HCT116 (cell line): ENCODE measurements at regions not wholly inside any gene's neighbourhood (a gene's known extent, or its start where the extent isn't known, plus 50 kb on each side); places are given as distances from the start of the nearest gene placed in this dataset.

Source experiments
- ATAC-seq: fragments of 200-7000 bp; cut with Tn5 transposase; 2 replicates; pipeline ENCODE4 v1.9.1; 2020; ENCODE audit warnings: mild to moderate bottlenecking, moderate library complexity
- BruUV-seq: library from RNA; stranded (reverse); fragments of 400-500 nt; replicated peaks from 2 replicates; lab custom pipeline; 2021; lab: Mats Ljungman, UMichigan
- CTCF ChIA-PET: fragments of 300-600 bp; sonication (Branson Sonifier 250); formaldehyde crosslinking; loops from one replicate; lab custom pipeline; 2021; ENCODE audit warnings: antibody characterized with exemption; lab: Charles Lee
- POLR2A ChIA-PET: fragments of 300-600, 350-600 bp; sonication (Branson Sonifier 250); formaldehyde crosslinking; loops from one replicate; lab custom pipeline; 2021; ENCODE audit warnings: antibody characterized with exemption; lab: Charles Lee
- RAD21 ChIA-PET, 2 experiments: fragments of 300-600 bp; sonication (Branson Sonifier 250); formaldehyde crosslinking; loops; one replicate each; lab custom pipeline; 2023; ENCODE audit warnings: low total read pairs in 2 of 2; ENCODE audit not compliant: uncharacterized antibody in 2 of 2, unreplicated experiment in 2 of 2, low non-redundant PET in 1 of 2; lab: Charles Lee
- DNase-seq: peaks from one replicate; pipeline ENCODE4 v3.0.0-alpha.2; 2010; ENCODE audit warnings: low read depth, low spot score
- H2AFZ ChIP-seq: fragments of 200-600 bp; shearing (Covaris generic), sonication (generic); 2 replicates; pipeline ENCODE4 v1.6.1; 2017; ENCODE audit warnings: low read depth, mixed run types, mixed read lengths, antibody characterized with exemption, low read length; ENCODE audit not compliant: poor library complexity, severe bottlenecking
- H3K27ac ChIP-seq: 2 replicates; pipeline ENCODE4 v1.5.1; 2012; ENCODE audit warnings: low read depth, low read length
- H3K27me3 ChIP-seq: fragments of 200-600 bp; sonication (generic); 2 replicates; pipeline ENCODE4 v1.6.1; 2016; ENCODE audit warnings: mixed run types, low read length, mixed read lengths; ENCODE audit not compliant: insufficient read depth
- H3K36me3 ChIP-seq, 2 experiments: fragments of 200-500 bp in 1 of 2; fragments of 200-600 bp in 1 of 2; sonication (Bioruptor generic) in 1 of 2; sonication (generic) in 1 of 2; 2 replicates each; pipeline versions ENCODE4 v1.5.1 to v1.6.1; 2014 to 2016; ENCODE audit warnings: low read length in 2 of 2, inconsistent platforms in 1 of 2, mixed read lengths in 1 of 2, mixed run types in 1 of 2; ENCODE audit not compliant: insufficient read depth in 2 of 2, control insufficient read depth in 1 of 2
- H3K4me1 ChIP-seq, 2 experiments: fragments of 200-600 bp in 1 of 2; sonication (generic) in 1 of 2; 2 replicates each; pipeline versions ENCODE4 v1.5.1 to v1.6.1; 2012 to 2017; ENCODE audit warnings: low read length in 2 of 2, inconsistent platforms in 1 of 2, mild to moderate bottlenecking in 1 of 2, mixed read lengths in 1 of 2, mixed run types in 1 of 2, moderate library complexity in 1 of 2; ENCODE audit not compliant: insufficient read depth in 2 of 2, control insufficient read depth in 1 of 2
- H3K4me2 ChIP-seq: fragments of 200-600 bp; sonication (generic); 2 replicates; pipeline ENCODE4 v1.6.1; 2017; ENCODE audit warnings: mixed run types, low read length, mixed read lengths
- H3K4me3 ChIP-seq, 2 experiments: fragments of 200-600 bp in 1 of 2; sonication (generic) in 1 of 2; replicated peaks in 1 of 2; 2 replicates each; pipeline ENCODE4 v1.5.1; 2011 to 2016; ENCODE audit warnings: low read length in 2 of 2, control low read depth in 1 of 2, low read depth in 1 of 2, mild to moderate bottlenecking in 1 of 2, mixed read lengths in 1 of 2, mixed run types in 1 of 2
- H3K79me2 ChIP-seq: fragments of 200-600 bp; sonication (generic); 2 replicates; pipeline ENCODE4 v1.6.1; 2017; ENCODE audit warnings: mild to moderate bottlenecking, mixed run types, low read length, moderate library complexity, mixed read lengths; ENCODE audit not compliant: insufficient read depth
- H3K9ac ChIP-seq: fragments of 200-600 bp; sonication (generic); 2 replicates; pipeline ENCODE4 v1.6.1; 2016; ENCODE audit warnings: low read length, mixed read lengths
- H3K9me2 ChIP-seq: fragments of 200-600 bp; sonication (generic), shearing (Covaris generic); 2 replicates; pipeline ENCODE4 v1.6.1; 2017; ENCODE audit warnings: mixed run types, mild to moderate bottlenecking, moderate library complexity; ENCODE audit not compliant: insufficient read depth
- H3K9me3 ChIP-seq, 2 experiments: fragments of 200-500 bp in 1 of 2; fragments of 200-600 bp in 1 of 2; sonication (Bioruptor generic) in 1 of 2; sonication (generic) in 1 of 2; 2 replicates each; pipeline ENCODE4 v1.6.1; 2014 to 2017; ENCODE audit warnings: low read length in 2 of 2, mixed read lengths in 2 of 2, inconsistent platforms in 1 of 2, low read depth in 1 of 2, mild to moderate bottlenecking in 1 of 2, mixed run types in 1 of 2, moderate library complexity in 1 of 2; ENCODE audit not compliant: control insufficient read depth in 1 of 2, insufficient read depth in 1 of 2
- H4K20me1 ChIP-seq: fragments of 200-600 bp; sonication (generic), shearing (Covaris generic); 2 replicates; pipeline ENCODE4 v1.6.1; 2017; ENCODE audit warnings: mixed run types, mild to moderate bottlenecking, moderate library complexity; ENCODE audit not compliant: insufficient read depth
- CBX3 ChIP-seq: IDR thresholded peaks from 2 replicates; pipeline ENCODE4 v1.6.1; 2012; ENCODE audit warnings: low read depth
- CEBPB ChIP-seq: IDR thresholded peaks from 2 replicates; pipeline ENCODE4 v1.6.1; 2012; ENCODE audit warnings: low read depth
- EGR1 ChIP-seq: IDR thresholded peaks from 2 replicates; pipeline ENCODE4 v1.6.1; 2012; ENCODE audit warnings: low read depth
- EZH2 ChIP-seq: fragments of 200-600 bp; sonication (generic); IDR thresholded peaks from 2 replicates; pipeline ENCODE4 v1.6.1; 2017; ENCODE audit warnings: antibody characterized with exemption, mixed run types
- EZH2phosphoT487 ChIP-seq: fragments of 200-600 bp; IDR thresholded peaks from 2 replicates; pipeline ENCODE4 v1.6.1; 2018; ENCODE audit warnings: antibody characterized with exemption, borderline replicate concordance
- FOSL1 ChIP-seq: IDR thresholded peaks from 2 replicates; pipeline ENCODE4 v1.6.1; 2012; ENCODE audit warnings: low read depth
- JUND ChIP-seq: IDR thresholded peaks from 2 replicates; pipeline ENCODE4 v1.6.1; 2012
- POLR2A ChIP-seq: IDR thresholded peaks from 2 replicates; pipeline ENCODE4 v1.7.0; 2011; ENCODE audit warnings: borderline replicate concordance; ENCODE audit not compliant: insufficient read depth, insufficient read length; ENCODE audit errors: extremely low read depth
- RAD21 ChIP-seq: IDR thresholded peaks from 2 replicates; pipeline ENCODE4 v1.6.1; 2012; ENCODE audit warnings: low read depth, mild to moderate bottlenecking
- SIN3A ChIP-seq: IDR thresholded peaks from 2 replicates; pipeline ENCODE4 v1.6.1; 2012; ENCODE audit warnings: low read depth
- SRF ChIP-seq: IDR thresholded peaks from 2 replicates; pipeline ENCODE4 v1.6.1; 2012; ENCODE audit warnings: low read depth
- YY1 ChIP-seq: IDR thresholded peaks from 2 replicates; pipeline ENCODE4 v1.6.1; 2011; ENCODE audit warnings: low read length, low read depth, moderate library complexity, mild to moderate bottlenecking; ENCODE audit not compliant: insufficient replicate concordance; ENCODE audit errors: extremely low read depth
- ZNF274 ChIP-seq: fragments of 200-500 bp; sonication (Bioruptor generic); IDR thresholded peaks from 2 replicates; pipeline ENCODE4 v1.6.1; 2014; ENCODE audit warnings: mild to moderate bottlenecking, low read depth, low read length, inconsistent platforms
- intact Hi-C: fragments of 100-400 bp; cut with micrococcal nuclease; formaldehyde crosslinking; loops from 2 replicates; pipeline ENCODE4 v1.10.0; 2022
- TF ChIP-seq, protein P1 (sequence below), 3 experiments: fragments of 200-600 bp in 1 of 3; sonication (generic) in 1 of 3; IDR thresholded peaks in 2 of 3; conservative IDR thresholded peaks in 1 of 3; 2 replicates each; pipeline ENCODE4 v1.5.1; 2012 to 2017; ENCODE audit warnings: low read depth in 2 of 3, low read length in 2 of 3, antibody characterized with exemption in 1 of 3, borderline replicate concordance in 1 of 3, control low read depth in 1 of 3, mild to moderate bottlenecking in 1 of 3, mixed read lengths in 1 of 3, mixed run types in 1 of 3, moderate library complexity in 1 of 3; ENCODE audit not compliant: insufficient read depth in 1 of 3
- TF ChIP-seq, protein P2 (sequence below): IDR thresholded peaks from 2 replicates; pipeline ENCODE4 v1.6.1; 2012
- TF ChIP-seq, protein P3 (sequence below): IDR thresholded peaks from 2 replicates; pipeline ENCODE4 v1.6.1; 2011; ENCODE audit warnings: mild to moderate bottlenecking, low read length, moderate library complexity; ENCODE audit not compliant: insufficient replicate concordance; ENCODE audit errors: extremely low read depth

DNA sequence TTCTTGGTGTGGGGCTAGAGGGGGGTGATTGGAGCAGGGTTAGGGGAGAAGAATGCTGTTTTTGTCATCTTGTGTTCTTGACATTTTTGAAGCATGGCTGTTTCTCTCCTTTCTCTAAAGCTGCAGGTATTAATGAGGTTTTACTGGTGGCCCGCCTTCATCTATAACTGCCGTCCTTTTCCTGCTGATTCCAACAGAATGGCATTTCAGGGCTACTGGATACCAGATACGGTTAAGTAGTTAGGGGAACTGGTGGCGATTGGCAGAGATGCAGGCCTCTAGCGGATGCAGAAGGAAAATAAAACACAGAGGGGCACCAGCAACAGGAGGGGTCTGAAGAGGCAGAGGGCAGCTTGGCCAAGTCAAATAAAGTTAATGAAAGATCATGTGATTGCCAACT is 89.7 kb upstream of the EEF1E1 start:
- no TSS peak for BruUV-seq
- POLR2A ChIA-PET = no interaction called here
- Histone ChIP-seq H3K27me3 (no peaks in the 10 kb centered on the region), H3K79me2 (no peaks in the 10 kb centered on the region), H3K9me3 (no peaks in the 10 kb centered on the region), H3K4me1 (no peaks in the 10 kb centered on the region), H3K9me2 (no peaks in the 10 kb centered on the region), H2AFZ (no peak overlapping the region), H3K4me3 (no peak overlapping the region), H3K9ac (no peak overlapping the region), H3K36me3 (no peaks in the 10 kb centered on the region), H3K4me2 (no peak overlapping the region), H4K20me1 (no peaks in the 10 kb centered on the region), H3K27ac (no peak overlapping the region)
- TF ChIP-seq, protein P1, sequence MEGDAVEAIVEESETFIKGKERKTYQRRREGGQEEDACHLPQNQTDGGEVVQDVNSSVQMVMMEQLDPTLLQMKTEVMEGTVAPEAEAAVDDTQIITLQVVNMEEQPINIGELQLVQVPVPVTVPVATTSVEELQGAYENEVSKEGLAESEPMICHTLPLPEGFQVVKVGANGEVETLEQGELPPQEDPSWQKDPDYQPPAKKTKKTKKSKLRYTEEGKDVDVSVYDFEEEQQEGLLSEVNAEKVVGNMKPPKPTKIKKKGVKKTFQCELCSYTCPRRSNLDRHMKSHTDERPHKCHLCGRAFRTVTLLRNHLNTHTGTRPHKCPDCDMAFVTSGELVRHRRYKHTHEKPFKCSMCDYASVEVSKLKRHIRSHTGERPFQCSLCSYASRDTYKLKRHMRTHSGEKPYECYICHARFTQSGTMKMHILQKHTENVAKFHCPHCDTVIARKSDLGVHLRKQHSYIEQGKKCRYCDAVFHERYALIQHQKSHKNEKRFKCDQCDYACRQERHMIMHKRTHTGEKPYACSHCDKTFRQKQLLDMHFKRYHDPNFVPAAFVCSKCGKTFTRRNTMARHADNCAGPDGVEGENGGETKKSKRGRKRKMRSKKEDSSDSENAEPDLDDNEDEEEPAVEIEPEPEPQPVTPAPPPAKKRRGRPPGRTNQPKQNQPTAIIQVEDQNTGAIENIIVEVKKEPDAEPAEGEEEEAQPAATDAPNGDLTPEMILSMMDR (IDR thresholded peaks at IDR 0.05 in 2 of 3, conservative IDR thresholded peaks at IDR 0.05 in 1 of 3; ENCODE audit: borderline replicate concordance in 1 of 3, insufficient read depth in 1 of 3, low read depth in 2 of 3, low read length in 2 of 3) = no peak
- ATAC-seq (no peak), DNase-seq (no peak)
- intact Hi-C loops = no loop called here
- RAD21 ChIA-PET = no interaction called here
- CTCF ChIA-PET = no interaction called here

DNA sequence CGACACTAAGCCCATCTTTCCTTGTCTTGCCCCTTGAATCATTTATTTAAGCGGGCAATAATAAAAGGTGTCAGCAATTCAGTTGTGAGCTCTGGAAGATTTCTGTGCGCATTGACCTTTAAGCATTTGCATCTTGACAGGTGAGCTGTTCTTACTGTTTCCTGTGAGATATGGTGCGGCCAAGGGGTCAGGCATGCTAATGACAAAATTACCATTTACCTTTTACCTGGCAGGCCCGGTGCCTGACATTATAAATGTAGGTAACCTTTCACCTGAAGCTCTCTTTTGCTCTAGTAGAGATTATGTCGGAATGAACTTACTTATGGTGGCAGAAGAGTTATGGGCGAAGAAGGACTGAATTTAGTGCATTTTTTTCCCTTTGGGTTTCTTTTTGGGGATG is 89.3 kb upstream of the EEF1E1 start:
- no peaks in the 10 kb centered on the region for H3K79me2 ChIP-seq
- intact Hi-C loops = no loop called here
- no peak overlapping the region for H3K9ac ChIP-seq
- ATAC-seq (no peak), DNase-seq (no peak)
- ChIA-PET RAD21 (no interaction called here), CTCF (no interaction called here), POLR2A (no interaction called here)
- no peak overlapping the region for H3K4me3 ChIP-seq
- H2AFZ ChIP-seq = no peak overlapping the region
- H4K20me1 ChIP-seq = no peaks in the 10 kb centered on the region
- no peak overlapping the region for H3K27ac ChIP-seq
- H3K9me3 ChIP-seq = no peaks in the 10 kb centered on the region
- H3K4me2 ChIP-seq = no peak overlapping the region
- no peaks in the 10 kb centered on the region for H3K36me3 ChIP-seq
- BruUV-seq = no TSS peak
- H3K27me3 ChIP-seq = no peaks in the 10 kb centered on the region
- H3K4me1 ChIP-seq = no peaks in the 10 kb centered on the region
- no peaks in the 10 kb centered on the region for H3K9me2 ChIP-seq
- TF ChIP-seq ZNF274 = no peak
- TF ChIP-seq SIN3A = no peak
- TF ChIP-seq, protein P2, sequence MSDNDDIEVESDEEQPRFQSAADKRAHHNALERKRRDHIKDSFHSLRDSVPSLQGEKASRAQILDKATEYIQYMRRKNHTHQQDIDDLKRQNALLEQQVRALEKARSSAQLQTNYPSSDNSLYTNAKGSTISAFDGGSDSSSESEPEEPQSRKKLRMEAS = no peak
- no peak for TF ChIP-seq CBX3
- no peak for TF ChIP-seq JUND
- no peak for TF ChIP-seq POLR2A
- no peak for TF ChIP-seq SRF
- no peak for TF ChIP-seq RAD21
- TF ChIP-seq, protein P3, sequence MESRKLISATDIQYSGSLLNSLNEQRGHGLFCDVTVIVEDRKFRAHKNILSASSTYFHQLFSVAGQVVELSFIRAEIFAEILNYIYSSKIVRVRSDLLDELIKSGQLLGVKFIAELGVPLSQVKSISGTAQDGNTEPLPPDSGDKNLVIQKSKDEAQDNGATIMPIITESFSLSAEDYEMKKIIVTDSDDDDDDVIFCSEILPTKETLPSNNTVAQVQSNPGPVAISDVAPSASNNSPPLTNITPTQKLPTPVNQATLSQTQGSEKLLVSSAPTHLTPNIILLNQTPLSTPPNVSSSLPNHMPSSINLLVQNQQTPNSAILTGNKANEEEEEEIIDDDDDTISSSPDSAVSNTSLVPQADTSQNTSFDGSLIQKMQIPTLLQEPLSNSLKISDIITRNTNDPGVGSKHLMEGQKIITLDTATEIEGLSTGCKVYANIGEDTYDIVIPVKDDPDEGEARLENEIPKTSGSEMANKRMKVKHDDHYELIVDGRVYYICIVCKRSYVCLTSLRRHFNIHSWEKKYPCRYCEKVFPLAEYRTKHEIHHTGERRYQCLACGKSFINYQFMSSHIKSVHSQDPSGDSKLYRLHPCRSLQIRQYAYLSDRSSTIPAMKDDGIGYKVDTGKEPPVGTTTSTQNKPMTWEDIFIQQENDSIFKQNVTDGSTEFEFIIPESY = no peak
- TF ChIP-seq, protein P1 (IDR thresholded peaks at IDR 0.05 in 2 of 3, conservative IDR thresholded peaks at IDR 0.05 in 1 of 3; ENCODE audit: borderline replicate concordance in 1 of 3, insufficient read depth in 1 of 3, low read depth in 2 of 3, low read length in 2 of 3) = no peak
- no peak for TF ChIP-seq EZH2
- no peak for TF ChIP-seq EGR1
- TF ChIP-seq YY1 = no peak
- no peak for TF ChIP-seq CEBPB
- TF ChIP-seq FOSL1 = no peak
- no peak for TF ChIP-seq EZH2phosphoT487
